HG02870 (cell line): ENCODE measurements at regions not wholly inside any gene's neighbourhood (a gene's known extent, or its start where the extent isn't known, plus 50 kb on each side); places are given as distances from the start of the nearest gene placed in this dataset.

Source experiments
- ATAC-seq: cut with Tn5 transposase; IDR thresholded peaks from one replicate; pipeline ENCODE4 v1.9.1; 2021; ENCODE audit warnings: mild to moderate bottlenecking, moderate library complexity; ENCODE audit not compliant: unreplicated experiment

DNA sequence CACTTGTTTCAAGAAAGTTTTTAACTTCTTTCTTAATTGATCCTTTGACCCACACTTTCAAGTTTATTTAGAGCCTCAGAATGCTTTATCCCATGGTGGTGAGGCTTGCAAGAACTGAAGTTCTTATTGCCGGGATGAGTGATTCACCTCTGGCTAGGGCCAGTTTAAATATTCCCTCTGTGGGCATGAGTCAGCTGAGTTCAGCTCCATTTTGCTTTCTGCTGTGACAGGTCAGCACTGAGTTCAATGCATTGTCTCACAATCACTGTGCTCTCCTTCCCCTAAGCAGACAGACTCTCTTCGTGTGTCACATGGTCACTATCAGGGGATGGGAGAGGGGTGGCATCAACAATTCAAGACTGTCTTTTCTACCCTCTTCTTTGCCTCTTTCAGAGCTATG, 514.6 kb upstream of the FBXO33 start:
- ATAC-seq = no peak

DNA sequence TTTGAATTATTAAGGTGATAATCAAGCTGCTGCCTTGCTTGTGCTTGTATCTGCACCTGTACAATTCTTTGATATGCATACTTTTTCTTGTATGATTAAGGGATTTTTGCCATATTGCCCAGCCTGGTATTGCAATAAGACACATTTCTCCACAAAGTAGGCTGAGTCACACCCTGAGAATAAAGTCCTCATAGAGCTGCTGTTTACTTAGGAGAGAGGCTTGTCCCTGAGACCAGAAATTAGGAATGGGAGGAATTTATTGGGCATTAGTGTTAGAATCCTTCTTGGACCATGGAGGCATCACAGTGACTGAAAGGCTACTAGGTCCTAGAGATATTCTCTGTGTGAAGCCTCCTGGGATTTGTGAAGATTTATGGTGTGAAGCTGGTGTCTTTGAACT, 506.8 kb upstream of the FBXO33 start:
- ATAC-seq = no peak

DNA sequence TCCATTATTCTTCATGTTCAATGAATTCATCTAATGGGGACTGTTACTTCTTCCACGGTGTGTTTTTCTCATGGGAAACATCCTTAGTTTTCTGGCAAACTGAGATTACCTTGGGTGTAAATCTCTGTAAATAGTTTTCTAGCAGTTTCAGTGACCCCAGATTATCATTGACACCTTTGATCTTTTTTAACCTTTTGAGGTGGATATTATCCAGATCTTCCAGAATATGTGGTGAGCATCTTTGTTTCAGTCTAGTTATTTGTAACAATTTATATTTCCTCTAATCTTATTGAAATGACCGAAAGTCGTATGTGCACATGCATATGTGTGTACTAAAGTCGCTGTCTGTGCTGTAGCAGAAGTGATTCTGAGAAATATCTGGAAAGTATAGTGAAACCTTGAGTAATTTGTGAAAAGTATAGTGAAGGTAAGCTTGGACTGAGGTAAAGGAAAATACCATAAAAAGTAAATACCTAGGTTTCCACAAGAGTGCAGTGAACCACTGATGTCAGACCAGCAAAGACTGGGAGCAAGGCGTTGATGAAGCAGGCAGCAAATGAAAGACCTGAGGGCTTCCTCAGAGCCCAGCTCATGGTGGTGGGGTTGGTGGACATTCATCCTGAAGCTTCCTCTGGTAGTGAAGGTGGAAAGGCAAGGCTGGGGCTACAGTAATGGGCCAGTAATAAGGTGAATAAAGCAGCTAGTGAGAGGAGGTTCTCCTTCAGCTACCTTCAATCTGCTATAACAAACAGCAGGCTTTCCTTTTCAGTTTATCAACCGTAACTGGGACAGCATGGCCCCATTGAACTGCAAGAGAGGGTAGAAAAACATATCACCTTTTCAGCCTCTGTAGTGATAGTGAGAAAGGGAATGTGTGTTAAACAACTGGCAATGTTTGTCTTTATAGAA, 480.2 kb upstream of the FBXO33 start:
- peak; percentile 97 for ATAC-seq

DNA sequence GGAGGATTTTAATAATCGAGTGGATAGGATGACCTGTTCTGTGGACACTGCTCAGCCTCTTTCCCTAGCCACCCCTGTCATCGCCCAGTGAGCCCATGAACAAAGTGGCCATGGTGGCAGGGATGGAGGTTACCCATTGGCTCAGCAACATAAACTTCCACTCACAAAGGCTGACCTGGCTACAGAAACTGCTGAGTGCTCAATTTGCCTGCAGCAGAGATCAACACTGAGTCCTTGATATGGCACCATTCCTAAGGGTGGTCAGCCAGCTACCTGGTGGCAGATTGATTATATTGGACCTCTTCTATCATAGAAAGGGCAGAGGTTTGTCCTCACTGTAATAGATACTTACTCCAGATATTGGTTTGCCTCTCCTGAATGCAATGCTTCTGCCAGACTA, 465.4 kb upstream of the FBXO33 start:
- ATAC-seq = no peak

DNA sequence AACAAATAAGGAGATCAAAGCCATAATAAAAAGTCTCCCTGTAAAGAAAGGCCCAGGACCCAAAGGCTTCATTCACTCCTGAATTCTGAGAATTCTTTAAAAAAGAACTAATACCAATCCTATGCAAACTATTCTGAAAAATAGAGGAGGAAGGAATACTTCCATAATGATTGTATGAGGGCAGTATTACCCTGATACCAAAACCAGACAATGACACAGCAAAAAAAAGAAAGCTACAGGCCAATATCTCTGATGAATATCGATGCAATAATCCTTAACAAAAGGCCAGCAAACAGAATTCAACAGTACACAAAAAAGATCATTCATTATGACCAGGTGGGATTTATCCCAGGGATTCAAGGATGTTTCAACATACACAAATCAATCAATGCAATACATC, 457.8 kb upstream of the FBXO33 start:
- no peak for ATAC-seq

DNA sequence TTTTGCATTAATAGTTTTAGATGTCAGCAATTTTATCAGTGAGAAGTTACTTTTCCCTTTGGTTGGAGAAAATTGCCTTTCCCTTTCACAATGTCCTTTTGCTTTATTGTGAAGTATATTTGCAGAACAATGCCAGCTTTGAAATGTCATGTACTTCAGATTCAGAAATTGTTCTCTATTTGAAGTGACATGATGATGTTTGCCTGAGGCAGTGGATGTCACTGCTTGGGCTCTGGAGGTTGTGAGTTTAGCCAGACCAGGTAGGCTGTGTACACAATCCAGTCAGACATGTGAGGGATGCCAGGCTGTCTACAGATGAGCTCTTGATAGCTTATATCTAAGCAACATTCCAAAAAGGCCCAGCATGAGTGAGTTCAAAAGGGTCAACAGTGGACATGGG, 451.9 kb upstream of the FBXO33 start:
- ATAC-seq = no peak

DNA sequence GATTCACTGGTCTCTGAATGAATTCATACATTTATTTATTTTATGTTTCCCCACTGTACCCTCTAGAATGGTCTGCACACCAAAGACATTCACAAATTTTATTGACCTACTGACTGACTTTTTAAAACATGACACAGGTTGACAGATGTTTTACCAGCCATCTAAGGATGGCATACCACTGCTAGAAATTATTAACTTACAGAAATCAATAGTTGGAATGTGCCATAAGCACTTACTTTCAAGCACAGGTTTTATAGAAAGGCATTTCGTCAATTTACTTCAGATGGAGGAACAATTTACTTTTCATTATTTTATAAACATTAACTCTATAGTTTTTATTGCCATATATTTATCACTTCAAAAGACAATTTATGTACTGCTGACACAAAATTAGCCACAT, 448.7 kb upstream of the FBXO33 start:
- ATAC-seq = no peak

DNA sequence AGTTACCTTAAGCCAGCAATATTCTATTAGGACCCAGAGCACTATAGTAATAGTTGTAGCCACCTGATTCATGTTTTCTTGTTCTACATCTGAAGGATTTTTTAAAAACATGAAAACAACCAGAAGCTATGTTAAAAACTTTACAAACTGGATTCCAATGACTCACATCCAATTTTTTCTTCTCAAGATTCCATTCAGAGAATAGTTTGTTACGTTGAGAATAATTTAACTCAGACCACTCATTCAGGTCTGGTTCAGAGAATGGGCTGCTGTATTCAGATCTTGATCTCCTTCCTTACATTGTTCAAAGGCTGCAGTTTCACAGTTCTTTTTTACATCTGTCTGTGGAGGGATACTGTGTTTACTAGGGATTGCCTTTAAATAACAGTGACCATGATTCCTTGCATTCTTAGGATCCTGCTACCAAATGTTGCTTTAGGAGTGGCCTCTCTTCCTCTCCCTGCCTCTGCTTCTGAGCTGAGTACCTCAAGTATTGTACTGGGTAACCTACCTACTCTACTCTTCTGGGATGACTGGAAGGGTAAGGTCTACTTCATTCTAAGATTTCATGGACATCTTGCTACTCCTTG, 448.0 kb upstream of the FBXO33 start:
- no peak for ATAC-seq

DNA sequence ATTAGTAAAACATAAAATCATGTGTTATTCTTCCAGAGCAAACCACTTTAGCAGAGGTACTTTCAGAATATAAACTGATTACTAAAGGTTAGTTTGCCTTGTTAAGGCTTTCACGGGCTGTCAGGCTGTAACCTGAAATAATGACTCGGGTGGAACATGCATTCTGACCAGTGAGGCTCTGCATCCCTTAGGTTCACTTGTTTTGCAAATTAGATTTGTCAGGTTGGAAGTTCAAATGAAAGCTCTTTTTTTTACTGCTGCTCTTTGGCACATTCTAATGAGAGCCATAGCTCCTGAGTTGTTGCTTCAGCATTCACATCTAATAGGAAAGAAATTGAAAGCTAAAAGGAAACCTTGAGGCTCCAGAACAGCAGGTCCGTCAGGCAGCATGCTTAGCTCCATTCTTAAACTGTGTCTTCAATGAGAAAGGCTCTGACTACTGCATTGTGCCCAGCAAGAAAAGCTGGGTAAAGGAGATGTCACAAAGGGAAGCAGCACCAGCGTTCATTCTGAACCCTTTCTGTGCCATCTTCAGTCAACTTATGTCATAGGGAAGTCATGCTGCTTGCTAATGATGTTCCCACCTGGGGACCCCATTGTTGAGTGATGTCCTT, 445.5 kb upstream of the FBXO33 start:
- ATAC-seq = no peak

DNA sequence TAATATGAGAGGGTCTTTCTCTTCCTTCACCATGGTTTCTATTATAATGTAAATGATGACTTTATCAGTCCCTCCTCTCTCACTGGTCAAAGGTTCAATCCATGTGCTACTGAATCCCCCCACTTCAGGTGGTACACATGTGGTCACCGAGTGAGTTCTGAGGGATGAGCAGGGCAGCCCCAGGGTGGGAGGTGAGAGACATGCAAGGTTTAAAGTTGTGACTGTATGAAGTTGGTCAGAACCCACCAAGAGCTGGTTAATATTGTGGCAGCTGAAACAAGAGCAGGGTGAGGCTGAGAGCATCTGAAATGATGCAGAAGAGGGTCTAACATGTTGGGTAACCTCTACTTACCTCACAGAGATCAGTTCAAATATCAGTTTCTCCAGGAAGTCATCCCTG, 444.7 kb upstream of the FBXO33 start:
- no peak for ATAC-seq

DNA sequence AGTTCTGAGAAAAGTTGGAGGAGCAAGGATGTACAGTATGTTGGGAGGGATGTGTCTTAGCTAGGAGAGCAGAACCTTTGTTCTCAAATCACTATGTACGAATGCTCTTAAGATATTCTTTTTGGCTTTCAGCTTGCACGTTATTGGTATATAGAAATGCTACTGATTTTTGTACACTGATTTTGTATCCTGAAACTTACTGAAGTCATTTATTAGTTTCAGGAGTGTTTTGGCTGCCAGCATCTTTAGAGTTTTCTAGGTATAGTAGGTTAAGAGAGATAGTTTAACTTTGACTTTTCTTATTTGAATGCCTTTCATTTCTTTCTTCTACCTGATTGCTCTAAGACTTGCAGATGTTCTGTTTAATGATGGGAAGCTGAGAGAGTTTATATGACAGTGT, 442.8 kb upstream of the FBXO33 start:
- peak; percentile 62 for ATAC-seq

DNA sequence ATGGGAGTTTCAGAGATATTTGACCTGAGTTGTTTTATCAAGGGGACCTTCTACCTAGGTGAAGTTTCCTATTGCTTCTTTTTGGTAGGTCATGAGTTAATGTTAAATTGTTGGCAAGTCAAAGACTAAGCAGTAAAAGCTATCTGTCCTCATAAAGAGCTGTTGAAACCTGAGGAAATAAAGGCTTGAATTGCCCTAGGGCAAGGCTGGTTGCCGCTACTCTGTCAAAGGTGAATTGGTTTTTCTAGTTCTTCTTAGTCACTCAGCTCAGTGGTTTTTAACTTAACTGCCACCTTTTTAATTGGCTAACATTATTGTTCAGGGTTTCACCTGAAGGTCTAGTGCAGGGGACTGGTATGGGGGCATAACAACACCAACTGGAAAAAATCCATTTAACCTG, 441.6 kb upstream of the FBXO33 start:
- ATAC-seq = no peak

DNA sequence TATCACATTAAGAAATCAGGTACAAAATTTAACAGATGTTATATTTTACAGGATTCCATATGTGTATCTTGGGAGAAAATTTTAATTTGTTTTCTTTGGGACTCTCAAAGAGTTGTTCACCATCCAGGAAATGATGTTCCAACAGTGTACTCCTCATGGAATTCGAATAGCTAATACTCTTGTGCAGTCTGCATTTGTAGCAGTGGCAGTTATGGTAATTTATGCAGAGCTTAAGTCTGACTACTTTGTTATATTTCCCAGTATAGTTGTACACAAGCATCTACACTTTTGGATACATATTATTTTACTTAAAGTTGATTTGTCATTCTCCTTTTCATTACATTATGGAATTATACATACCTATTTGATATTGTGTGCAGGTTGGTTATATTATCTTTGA, 436.7 kb upstream of the FBXO33 start:
- no peak for ATAC-seq

DNA sequence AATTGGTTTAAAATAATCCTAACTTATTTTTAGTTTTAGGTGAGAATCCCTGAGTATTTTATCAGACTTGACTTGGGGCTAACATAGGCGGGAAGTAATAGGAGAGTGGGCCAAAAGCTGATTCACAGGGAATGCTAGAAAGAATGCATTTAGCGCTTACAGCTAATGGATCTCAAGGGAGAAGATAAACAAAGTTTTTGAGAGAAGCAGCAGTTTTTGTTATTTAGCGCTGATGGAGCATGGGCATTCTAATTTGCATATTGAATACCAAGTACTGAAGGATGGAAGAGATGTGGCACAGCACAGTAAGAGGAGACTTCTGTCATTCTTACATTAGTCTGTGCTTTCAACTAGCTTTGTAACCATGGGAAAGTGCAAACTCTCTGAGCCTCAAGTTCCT, 436.0 kb upstream of the FBXO33 start:
- ATAC-seq = no peak

DNA sequence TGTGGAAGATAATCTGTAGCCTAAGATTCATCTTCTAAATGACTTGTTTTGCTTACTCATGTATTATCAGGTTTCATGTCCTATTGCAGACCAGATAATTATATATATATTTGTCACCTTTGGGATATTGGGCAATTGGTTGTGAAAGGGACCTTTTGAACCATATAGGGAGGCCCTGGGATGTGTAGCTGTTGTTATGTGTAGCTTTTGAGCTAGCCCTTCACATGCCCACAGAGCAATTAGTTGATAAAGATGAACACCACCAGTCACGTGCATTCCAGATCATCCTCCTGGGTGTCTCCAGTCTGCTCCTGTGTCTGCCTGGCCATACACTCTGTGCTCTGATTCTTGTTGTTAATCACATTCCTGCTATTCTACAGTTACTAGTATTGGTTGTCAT, 431.2 kb upstream of the FBXO33 start:
- no peak for ATAC-seq

DNA sequence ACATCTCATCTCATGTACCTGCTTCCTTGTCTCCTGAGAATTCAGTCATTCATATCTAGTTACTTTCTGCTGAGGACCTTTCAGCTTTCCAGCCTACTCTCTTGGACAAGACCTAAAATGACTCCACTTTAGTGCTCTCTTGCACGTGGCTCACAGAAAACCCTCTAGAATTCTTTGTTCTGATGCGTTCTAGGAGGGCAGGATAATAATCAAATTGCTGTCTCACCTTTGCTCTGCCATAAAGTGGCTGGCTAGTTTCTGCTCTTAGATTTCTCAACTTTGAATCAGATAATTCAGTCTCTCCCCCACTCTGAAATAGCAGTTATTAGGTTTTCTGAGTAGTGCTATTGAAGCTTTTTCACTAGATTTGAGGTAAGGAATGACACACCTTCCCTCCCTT, 429.5 kb upstream of the FBXO33 start:
- no peak for ATAC-seq

DNA sequence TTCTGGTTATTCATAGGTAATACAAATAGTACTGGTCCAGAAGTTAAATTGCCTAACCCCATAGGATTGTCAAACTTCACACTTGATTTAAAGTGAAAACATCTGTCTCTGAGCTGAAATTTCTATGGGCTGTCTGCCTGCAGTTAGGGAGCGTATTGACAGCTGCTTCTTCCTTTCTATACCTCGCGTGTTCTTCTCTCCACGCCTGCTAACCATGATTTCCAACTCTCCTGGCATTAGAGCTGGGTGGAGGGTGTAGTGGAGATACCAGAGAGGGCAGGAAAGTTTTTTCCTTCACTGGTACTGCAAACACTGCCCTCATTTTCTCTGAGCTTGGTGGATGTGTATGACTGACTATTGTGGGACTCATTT, 429.0 kb upstream of the FBXO33 start:
- no peak for ATAC-seq

DNA sequence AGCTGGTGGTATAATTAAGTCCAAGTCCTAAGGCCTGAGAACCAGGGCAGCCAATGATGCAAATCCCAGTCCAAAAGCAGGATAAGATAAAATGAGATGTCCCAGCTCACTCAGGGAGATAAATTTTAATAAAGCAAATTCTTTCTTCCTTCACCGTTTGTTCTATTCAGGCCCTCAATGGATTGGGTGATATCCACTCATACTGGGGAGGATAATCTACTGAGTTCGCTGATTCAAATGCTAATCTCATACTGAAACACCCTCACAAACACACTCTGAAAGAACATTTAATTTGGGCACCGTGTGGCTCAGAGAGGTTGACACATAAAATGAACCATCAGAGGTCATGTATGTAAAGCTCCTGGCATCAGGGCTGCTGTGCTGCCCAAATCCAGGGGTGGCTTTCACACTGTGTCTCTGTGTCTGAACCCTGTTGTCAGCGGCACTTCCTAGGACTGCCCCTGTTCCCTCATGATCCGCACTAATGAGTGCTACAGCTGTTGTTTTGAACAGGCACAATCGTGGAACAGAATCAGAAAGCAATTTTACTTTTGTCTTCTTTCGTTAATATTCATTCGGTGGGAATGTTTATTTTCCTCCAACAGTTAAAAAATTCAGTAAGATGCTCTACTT, 428.5 kb upstream of the FBXO33 start:
- no peak for ATAC-seq

DNA sequence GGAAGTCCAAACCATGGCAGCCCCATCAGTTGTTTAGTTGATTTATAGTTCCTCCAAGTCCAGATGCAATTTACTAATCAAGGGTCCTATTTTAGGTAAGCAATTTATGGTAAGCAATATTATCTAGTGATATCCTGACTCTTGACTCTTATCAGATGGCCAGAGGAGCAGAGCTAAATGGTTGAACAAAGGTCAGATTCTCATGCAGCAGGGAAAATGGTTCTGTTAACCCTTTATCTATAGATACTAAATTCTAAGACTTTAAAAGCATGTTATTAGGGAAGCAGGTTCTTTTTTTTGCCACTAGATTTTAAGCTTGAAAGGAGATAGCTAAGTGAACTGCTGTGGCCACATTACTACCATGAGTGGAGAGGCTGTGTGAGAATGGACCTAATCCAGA, 427.1 kb upstream of the FBXO33 start:
- no peak for ATAC-seq

DNA sequence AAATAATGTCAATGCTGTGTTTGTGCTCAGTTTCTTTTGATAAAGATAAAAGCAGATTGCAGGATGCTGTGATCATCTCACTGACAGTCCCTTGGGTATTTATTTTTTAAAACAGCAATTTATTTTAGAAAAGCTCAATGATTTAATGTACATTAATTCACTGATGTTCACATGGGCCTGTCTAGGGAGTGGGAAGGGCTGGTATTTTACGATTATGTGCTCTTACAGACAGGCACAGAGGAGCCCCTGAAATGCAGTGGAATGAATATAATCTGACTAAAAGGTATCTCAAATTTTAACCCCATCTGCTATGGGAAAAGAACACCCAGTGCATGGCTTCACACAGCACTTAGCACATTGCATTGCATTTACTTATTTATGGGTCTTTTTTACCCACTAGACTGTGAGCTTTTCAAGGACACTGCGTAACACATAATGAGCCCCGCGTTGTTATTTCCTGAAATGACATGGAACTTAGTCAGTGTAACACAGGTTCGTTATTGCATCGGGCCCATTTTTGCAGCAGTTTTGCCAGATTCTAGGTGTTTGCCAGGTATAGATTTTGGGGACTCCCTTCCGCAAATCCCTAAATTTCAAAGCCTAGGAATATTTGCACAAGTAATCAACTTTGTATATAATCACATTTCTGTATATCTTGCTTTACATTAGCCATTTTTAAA, 425.3 kb upstream of the FBXO33 start:
- no peak for ATAC-seq

DNA sequence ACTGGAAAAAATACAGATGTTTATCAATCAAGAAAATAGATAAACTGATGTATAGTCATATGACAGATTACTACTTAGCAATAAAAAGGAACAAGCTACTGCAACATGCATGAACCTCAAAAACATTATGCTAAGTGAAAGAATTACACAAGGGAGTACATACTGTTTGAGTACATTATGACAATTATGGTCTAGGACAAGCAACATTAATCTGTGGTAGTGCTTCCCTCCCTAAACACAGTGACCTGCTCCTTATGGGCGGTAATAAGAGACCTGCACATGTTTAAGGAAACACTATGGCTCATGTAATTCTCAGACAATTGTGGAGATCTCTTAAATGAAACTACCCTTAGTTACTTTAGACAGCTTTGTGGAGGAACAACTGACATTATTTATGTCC, 421.2 kb upstream of the FBXO33 start:
- ATAC-seq = no peak
